LHCN-M2 (cell line): ENCODE measurements at regions not wholly inside any gene's neighbourhood (a gene's known extent, or its start where the extent isn't known, plus 50 kb on each side); places are given as distances from the start of the nearest gene placed in this dataset.

Source experiments
- DNase-seq: peaks from one replicate; pipeline ENCODE4 v3.0.0-alpha.2; 2012; ENCODE audit warnings: low read depth

GRCh38 chr17:79503126-79503839 lies 107.6 kb downstream of the RBFOX3 start:
- DNase-seq, result no peak

- DNase-seq, result no peak
Measured at GRCh38 chr17:79501910-79502309, 108.9 kb downstream of the RBFOX3 start.

GRCh38 chr17:79500745-79501618 lies 109.9 kb downstream of the RBFOX3 start:
- no peak for DNase-seq

- no peak for DNase-seq
Measured at GRCh38 chr17:79498854-79499253, 112.0 kb downstream of the RBFOX3 start.

GRCh38 chr17:79497777-79498348 lies 113.0 kb downstream of the RBFOX3 start:
- no peak for DNase-seq

GRCh38 chr17:79496422-79497005 lies 114.3 kb downstream of the RBFOX3 start:
- DNase-seq, result no peak

- no peak for DNase-seq
Measured at GRCh38 chr17:79495665-79496064, 115.2 kb downstream of the RBFOX3 start.

GRCh38 chr17:79491006-79491405 lies 119.8 kb downstream of the RBFOX3 start:
- DNase-seq, result no peak

GRCh38 chr17:79490530-79490929 lies 120.3 kb downstream of the RBFOX3 start:
- DNase-seq, result no peak

GRCh38 chr17:79487149-79487548 lies 123.7 kb downstream of the RBFOX3 start:
- no peak for DNase-seq

- DNase-seq, result no peak
Measured at GRCh38 chr17:79485991-79486390, 124.9 kb downstream of the RBFOX3 start.

- no peak for DNase-seq
Measured at GRCh38 chr17:79485419-79485985, 125.3 kb downstream of the RBFOX3 start.

GRCh38 chr17:79484600-79485418 lies 126.0 kb downstream of the RBFOX3 start:
- DNase-seq, result no peak

GRCh38 chr17:79483842-79484241 lies 127.0 kb downstream of the RBFOX3 start:
- DNase-seq, result no peak

- DNase-seq, result no peak
Measured at GRCh38 chr17:79482727-79483521, 127.9 kb downstream of the RBFOX3 start.

GRCh38 chr17:79479876-79480275 lies 131.0 kb downstream of the RBFOX3 start:
- no peak for DNase-seq

GRCh38 chr17:79478841-79479240 lies 132.0 kb downstream of the RBFOX3 start:
- DNase-seq, result no peak

GRCh38 chr17:79478051-79478461 lies 132.8 kb downstream of the RBFOX3 start:
- no peak for DNase-seq

- DNase-seq, result no peak
Measured at GRCh38 chr17:79476074-79476652, 134.7 kb downstream of the RBFOX3 start.
